ENCODE measurements at regions not wholly inside any gene's neighbourhood (a gene's known extent, or its start where the extent isn't known, plus 50 kb on each side); places are given as distances from the start of the nearest gene placed in this dataset.

DNA sequence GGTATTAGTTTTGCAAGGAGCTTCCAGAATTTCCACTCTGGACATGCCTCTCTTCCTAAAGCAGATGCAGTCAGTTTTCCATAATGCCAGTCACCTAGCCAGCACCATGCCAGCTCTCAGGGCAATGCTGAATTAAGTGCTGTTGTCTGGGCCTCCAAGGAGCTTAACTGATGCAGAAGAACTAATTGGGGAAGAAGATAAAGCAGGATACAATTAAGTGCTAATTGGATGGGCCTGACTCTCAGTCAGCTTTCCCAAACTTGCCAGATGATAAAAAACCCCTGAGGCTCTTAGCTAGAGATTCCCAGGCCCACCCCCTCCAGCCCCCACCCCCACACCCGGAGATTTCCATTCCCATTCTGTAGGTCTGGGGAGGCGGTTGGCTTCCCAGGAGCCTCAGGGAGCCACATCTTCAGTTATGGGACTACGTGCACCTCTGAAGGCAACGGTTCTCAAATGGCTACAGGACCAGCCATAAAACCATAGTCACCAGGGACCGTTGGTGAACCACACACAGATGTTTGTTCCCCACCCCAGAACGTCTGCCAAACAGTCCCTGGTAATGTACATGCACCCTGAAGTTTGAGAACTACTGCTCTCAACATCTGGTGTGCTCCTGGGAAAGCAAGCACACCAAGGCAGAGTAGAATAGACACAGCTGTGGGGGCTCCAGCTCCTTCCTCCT, 499.1 kb upstream of the CDH5 start (continued):
- TF ChIP-seq KAT7 (CRISPR knock-in tag; IDR thresholded peaks at IDR 0.05; ENCODE audit: borderline replicate concordance) (no peak), ZNF589 (CRISPR knock-in tag; conservative IDR thresholded peaks at IDR 0.05) (no peak), POGZ (CRISPR knock-in tag; IDR thresholded peaks at IDR 0.05) (no peak), ZNF138 (CRISPR knock-in tag; IDR thresholded peaks at IDR 0.05; ENCODE audit: low read depth) (no peak), SOX5 (CRISPR knock-in tag; IDR thresholded peaks at IDR 0.05; ENCODE audit: borderline replicate concordance) (no peak), ZNF367 (CRISPR knock-in tag; IDR thresholded peaks at IDR 0.05; ENCODE audit: borderline replicate concordance) (no peak)
- TF ChIP-seq, protein P1, sequence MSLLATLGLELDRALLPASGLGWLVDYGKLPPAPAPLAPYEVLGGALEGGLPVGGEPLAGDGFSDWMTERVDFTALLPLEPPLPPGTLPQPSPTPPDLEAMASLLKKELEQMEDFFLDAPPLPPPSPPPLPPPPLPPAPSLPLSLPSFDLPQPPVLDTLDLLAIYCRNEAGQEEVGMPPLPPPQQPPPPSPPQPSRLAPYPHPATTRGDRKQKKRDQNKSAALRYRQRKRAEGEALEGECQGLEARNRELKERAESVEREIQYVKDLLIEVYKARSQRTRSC (CRISPR knock-in tag; IDR thresholded peaks at IDR 0.05; ENCODE audit: low read depth): no peak
- TF ChIP-seq, protein P2, sequence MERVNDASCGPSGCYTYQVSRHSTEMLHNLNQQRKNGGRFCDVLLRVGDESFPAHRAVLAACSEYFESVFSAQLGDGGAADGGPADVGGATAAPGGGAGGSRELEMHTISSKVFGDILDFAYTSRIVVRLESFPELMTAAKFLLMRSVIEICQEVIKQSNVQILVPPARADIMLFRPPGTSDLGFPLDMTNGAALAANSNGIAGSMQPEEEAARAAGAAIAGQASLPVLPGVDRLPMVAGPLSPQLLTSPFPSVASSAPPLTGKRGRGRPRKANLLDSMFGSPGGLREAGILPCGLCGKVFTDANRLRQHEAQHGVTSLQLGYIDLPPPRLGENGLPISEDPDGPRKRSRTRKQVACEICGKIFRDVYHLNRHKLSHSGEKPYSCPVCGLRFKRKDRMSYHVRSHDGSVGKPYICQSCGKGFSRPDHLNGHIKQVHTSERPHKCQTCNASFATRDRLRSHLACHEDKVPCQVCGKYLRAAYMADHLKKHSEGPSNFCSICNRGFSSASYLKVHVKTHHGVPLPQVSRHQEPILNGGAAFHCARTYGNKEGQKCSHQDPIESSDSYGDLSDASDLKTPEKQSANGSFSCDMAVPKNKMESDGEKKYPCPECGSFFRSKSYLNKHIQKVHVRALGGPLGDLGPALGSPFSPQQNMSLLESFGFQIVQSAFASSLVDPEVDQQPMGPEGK (CRISPR knock-in tag; IDR thresholded peaks at IDR 0.05): no peak
- TF ChIP-seq, protein P3, sequence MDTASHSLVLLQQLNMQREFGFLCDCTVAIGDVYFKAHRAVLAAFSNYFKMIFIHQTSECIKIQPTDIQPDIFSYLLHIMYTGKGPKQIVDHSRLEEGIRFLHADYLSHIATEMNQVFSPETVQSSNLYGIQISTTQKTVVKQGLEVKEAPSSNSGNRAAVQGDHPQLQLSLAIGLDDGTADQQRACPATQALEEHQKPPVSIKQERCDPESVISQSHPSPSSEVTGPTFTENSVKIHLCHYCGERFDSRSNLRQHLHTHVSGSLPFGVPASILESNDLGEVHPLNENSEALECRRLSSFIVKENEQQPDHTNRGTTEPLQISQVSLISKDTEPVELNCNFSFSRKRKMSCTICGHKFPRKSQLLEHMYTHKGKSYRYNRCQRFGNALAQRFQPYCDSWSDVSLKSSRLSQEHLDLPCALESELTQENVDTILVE (CRISPR knock-in tag; IDR thresholded peaks at IDR 0.05): no peak

DNA sequence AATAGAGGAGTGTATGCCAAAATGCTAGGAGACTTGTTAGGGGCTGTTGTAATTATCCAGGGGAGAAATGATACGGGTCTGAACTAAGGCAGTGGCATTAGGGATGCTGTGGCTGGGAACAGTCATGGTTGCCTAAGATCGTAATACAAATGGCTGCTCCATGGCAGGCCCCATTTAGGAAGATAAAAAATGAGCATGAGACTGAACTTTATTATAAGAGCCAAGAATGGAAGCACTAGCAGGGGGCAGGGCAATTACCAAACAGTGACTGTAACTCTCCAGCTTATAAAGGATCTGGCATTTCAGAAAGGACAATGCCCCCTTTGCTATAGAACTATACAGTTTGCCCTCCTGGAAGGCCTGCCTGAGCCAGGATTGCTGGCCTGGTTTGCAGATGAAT, 503.3 kb upstream of the CDH5 start:
- WGBS (ENCODE audit: low lambda C conversion rate): 1% methylated on average over 2 of the region's 2 CpGs
- H3K4me1 ChIP-seq (ENCODE audit: insufficient read depth, low read length): no peaks in the 10 kb centered on the region
- H3K9ac ChIP-seq (ENCODE audit: insufficient read depth, low read depth, low read length): no peak overlapping the region
- no peak overlapping the region for H2AFZ ChIP-seq (ENCODE audit: low read length)
- no peak for TF ChIP-seq EP300 (IDR thresholded peaks at IDR 0.05; ENCODE audit: low read depth in 2 of 2, low read length in 2 of 2)
- no peak for TF ChIP-seq EP300 (CRISPR knock-in tag; IDR thresholded peaks at IDR 0.05; ENCODE audit: borderline replicate concordance)
- TF ChIP-seq, protein P4, sequence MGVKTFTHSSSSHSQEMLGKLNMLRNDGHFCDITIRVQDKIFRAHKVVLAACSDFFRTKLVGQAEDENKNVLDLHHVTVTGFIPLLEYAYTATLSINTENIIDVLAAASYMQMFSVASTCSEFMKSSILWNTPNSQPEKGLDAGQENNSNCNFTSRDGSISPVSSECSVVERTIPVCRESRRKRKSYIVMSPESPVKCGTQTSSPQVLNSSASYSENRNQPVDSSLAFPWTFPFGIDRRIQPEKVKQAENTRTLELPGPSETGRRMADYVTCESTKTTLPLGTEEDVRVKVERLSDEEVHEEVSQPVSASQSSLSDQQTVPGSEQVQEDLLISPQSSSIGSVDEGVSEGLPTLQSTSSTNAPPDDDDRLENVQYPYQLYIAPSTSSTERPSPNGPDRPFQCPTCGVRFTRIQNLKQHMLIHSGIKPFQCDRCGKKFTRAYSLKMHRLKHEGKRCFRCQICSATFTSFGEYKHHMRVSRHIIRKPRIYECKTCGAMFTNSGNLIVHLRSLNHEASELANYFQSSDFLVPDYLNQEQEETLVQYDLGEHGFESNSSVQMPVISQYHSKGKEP (CRISPR knock-in tag; IDR thresholded peaks at IDR 0.05): no peak
- no peak for TF ChIP-seq RFX5 (IDR thresholded peaks at IDR 0.05; ENCODE audit: low read depth, low read length)
- H3K9me3 ChIP-seq (ENCODE audit: low read length): peaks cover 10% of the 10 kb centered on the region
- H3K4me3 ChIP-seq (replicated peaks in 1 of 3; ENCODE audit: insufficient read depth in 1 of 3, low read depth in 2 of 3, low read length in 3 of 3): no peak overlapping the region
- no peak overlapping the region for H3K27ac ChIP-seq (ENCODE audit: extremely low read length, insufficient read depth, low read length)
- intact Hi-C loops (cut with micrococcal nuclease; ENCODE audit: unreplicated experiment) (no loop called here), in situ Hi-C loops (cut with HindIII; ENCODE audit: extremely low pct_ligation_motif_present, low pct_unique_long_range_greater_than_20kb) (no loop called here)
- no peak for FAIRE-seq
- H3K36me3 ChIP-seq (replicated peaks in 1 of 2; ENCODE audit: control insufficient read depth in 1 of 2, insufficient read depth in 2 of 2, low read length in 2 of 2): no peaks in the 10 kb centered on the region
- no peak overlapping the region for H3K4me2 ChIP-seq (ENCODE audit: low read depth, low read length)
- H3K27me3 ChIP-seq (ENCODE audit: control insufficient read depth in 1 of 2, insufficient read depth in 2 of 2, low read length in 2 of 2): no peaks in the 10 kb centered on the region
- POLR2A ChIA-PET: no interaction called here
- CTCF ChIA-PET (ENCODE audit: low intra/inter-chr PET ratio, low total read pairs): no interaction called here
- no peaks in the 10 kb centered on the region for H3K79me2 ChIP-seq (ENCODE audit: insufficient read depth, low read length)
- BruUV-seq (replicated peaks): no TSS peak
- H4K20me1 ChIP-seq (ENCODE audit: insufficient read depth, low read length): no peaks in the 10 kb centered on the region
- no peak for ATAC-seq
- no peak for DNase-seq (ENCODE audit: low spot score)
